Ovary (tissue), 3 donors: ENCODE measurements at regions not wholly inside any gene's neighbourhood (a gene's known extent, or its start where the extent isn't known, plus 50 kb on each side); places are given as distances from the start of the nearest gene placed in this dataset.

Experiments
- POLR2A ChIP-seq: fragments of 450-650 bp; IDR thresholded peaks from one replicate; pipeline ENCODE4 v1.6.1; 2017; ENCODE audit warnings: antibody characterized with exemption, mild to moderate bottlenecking, moderate library complexity
- TF ChIP-seq, protein P1 (sequence below), 3 donors: fragments of 450-650 bp in 2 of 3; fragments of 200-600 bp in 1 of 3; IDR thresholded peaks; one replicate each; pipeline versions ENCODE4 v1.5.1 to v1.8.0; 2016 to 2022; ENCODE audit warnings: antibody characterized with exemption in 3 of 3, mild to moderate bottlenecking in 1 of 3
- donor health status: DM: no; HTN: no; CAD: no.

DNA sequence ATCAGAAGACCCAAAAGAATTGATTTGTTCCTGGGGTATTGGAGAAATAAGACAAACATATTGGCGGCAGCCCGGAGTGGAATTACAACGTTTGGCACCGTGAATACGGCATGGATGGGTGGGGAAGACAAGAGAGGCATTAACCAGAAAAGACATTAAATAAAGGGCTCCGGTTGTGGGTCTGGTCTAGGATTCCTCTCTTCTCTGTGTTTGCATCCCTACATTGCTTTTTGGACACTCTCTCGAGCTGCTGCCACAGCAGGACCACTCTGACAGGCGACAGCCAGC lies 138.7 kb upstream of the PALM2AKAP2 start:
- TF ChIP-seq, protein P1, sequence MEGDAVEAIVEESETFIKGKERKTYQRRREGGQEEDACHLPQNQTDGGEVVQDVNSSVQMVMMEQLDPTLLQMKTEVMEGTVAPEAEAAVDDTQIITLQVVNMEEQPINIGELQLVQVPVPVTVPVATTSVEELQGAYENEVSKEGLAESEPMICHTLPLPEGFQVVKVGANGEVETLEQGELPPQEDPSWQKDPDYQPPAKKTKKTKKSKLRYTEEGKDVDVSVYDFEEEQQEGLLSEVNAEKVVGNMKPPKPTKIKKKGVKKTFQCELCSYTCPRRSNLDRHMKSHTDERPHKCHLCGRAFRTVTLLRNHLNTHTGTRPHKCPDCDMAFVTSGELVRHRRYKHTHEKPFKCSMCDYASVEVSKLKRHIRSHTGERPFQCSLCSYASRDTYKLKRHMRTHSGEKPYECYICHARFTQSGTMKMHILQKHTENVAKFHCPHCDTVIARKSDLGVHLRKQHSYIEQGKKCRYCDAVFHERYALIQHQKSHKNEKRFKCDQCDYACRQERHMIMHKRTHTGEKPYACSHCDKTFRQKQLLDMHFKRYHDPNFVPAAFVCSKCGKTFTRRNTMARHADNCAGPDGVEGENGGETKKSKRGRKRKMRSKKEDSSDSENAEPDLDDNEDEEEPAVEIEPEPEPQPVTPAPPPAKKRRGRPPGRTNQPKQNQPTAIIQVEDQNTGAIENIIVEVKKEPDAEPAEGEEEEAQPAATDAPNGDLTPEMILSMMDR (IDR thresholded peaks at IDR 0.05), result no peak
- TF ChIP-seq POLR2A, result no peak
